PFSK-1 (cell line): ENCODE measurements at regions not wholly inside any gene's neighbourhood (a gene's known extent, or its start where the extent isn't known, plus 50 kb on each side); places are given as distances from the start of the nearest gene placed in this dataset.

Experiments used
- FOXP2 ChIP-seq: optimal IDR thresholded peaks from 2 replicates; pipeline ENCODE3; 2011; ENCODE audit warnings: borderline replicate concordance, control low read depth, inconsistent platforms; ENCODE audit not compliant: insufficient read depth; ENCODE audit errors: extremely low read length, extremely low read depth
- POLR2AphosphoS5 ChIP-seq: IDR thresholded peaks from 2 replicates; pipeline ENCODE4 v1.6.1; 2012; ENCODE audit warnings: low read depth, mild to moderate bottlenecking, control low read depth, low read length, moderate library complexity
- REST ChIP-seq, 2 experiments: IDR thresholded peaks; 2 replicates each; pipeline versions ENCODE4 v1.6.1 to v1.8.0; 2011 to 2012; ENCODE audit warnings: low read depth in 2 of 2, low read length in 2 of 2, control low read depth in 1 of 2, inconsistent platforms in 1 of 2, mild to moderate bottlenecking in 1 of 2, moderate library complexity in 1 of 2; ENCODE audit not compliant: insufficient read depth in 1 of 2
- SIN3A ChIP-seq: IDR thresholded peaks from 2 replicates; pipeline ENCODE4 v1.6.1; 2012; ENCODE audit warnings: mild to moderate bottlenecking, low read length, moderate library complexity, borderline replicate concordance; ENCODE audit not compliant: insufficient read depth
- TAF1 ChIP-seq: IDR thresholded peaks from 2 replicates; pipeline ENCODE4 v1.6.1; 2012; ENCODE audit warnings: low read length, control low read depth, borderline replicate concordance; ENCODE audit not compliant: insufficient read depth

- TF ChIP-seq REST (IDR thresholded peaks at IDR 0.05; ENCODE audit: insufficient read depth in 1 of 2, low read depth in 2 of 2, low read length in 2 of 2) (no peak), FOXP2 (no peak), POLR2AphosphoS5 (no peak), TAF1 (no peak), SIN3A (no peak)
Observed at GRCh38 chr20:7760247-7761031, 179.8 kb downstream of the HAO1 start.

- TF ChIP-seq REST (IDR thresholded peaks at IDR 0.05; ENCODE audit: insufficient read depth in 1 of 2, low read depth in 2 of 2, low read length in 2 of 2) (no peak), POLR2AphosphoS5 (no peak), FOXP2 (no peak), SIN3A (no peak), TAF1 (no peak)
Observed at GRCh38 chr20:7765221-7765620, 175.0 kb downstream of the HAO1 start.

GRCh38 chr20:7770046-7770445 lies 170.2 kb downstream of the HAO1 start:
- TF ChIP-seq FOXP2 (no peak), TAF1 (no peak), REST (IDR thresholded peaks at IDR 0.05; ENCODE audit: insufficient read depth in 1 of 2, low read depth in 2 of 2, low read length in 2 of 2) (no peak), POLR2AphosphoS5 (no peak), SIN3A (no peak)

GRCh38 chr20:7770578-7770977 lies 169.7 kb downstream of the HAO1 start:
- no peak for TF ChIP-seq TAF1
- no peak for TF ChIP-seq SIN3A
- TF ChIP-seq REST (IDR thresholded peaks at IDR 0.05; ENCODE audit: insufficient read depth in 1 of 2, low read depth in 2 of 2, low read length in 2 of 2): no peak
- TF ChIP-seq POLR2AphosphoS5: no peak
- no peak for TF ChIP-seq FOXP2
